Astrocyte (in vitro differentiated cells and primary cell): ENCODE measurements at regions not wholly inside any gene's neighbourhood (a gene's known extent, or its start where the extent isn't known, plus 50 kb on each side); places are given as distances from the start of the nearest gene placed in this dataset.

ENCODE experiments used
- EZH2 ChIP-seq: IDR thresholded peaks from 2 replicates; pipeline ENCODE4 v1.6.1; 2012; ENCODE audit warnings: mild to moderate bottlenecking, low read length, inconsistent platforms; ENCODE audit not compliant: insufficient read depth
- TF ChIP-seq, protein P1 (sequence below): IDR thresholded peaks from 2 replicates; pipeline ENCODE4 v1.5.1; 2011; ENCODE audit warnings: low read depth, mild to moderate bottlenecking, inconsistent platforms, low read length, moderate library complexity; ENCODE audit not compliant: insufficient read depth

- TF ChIP-seq, protein P1, sequence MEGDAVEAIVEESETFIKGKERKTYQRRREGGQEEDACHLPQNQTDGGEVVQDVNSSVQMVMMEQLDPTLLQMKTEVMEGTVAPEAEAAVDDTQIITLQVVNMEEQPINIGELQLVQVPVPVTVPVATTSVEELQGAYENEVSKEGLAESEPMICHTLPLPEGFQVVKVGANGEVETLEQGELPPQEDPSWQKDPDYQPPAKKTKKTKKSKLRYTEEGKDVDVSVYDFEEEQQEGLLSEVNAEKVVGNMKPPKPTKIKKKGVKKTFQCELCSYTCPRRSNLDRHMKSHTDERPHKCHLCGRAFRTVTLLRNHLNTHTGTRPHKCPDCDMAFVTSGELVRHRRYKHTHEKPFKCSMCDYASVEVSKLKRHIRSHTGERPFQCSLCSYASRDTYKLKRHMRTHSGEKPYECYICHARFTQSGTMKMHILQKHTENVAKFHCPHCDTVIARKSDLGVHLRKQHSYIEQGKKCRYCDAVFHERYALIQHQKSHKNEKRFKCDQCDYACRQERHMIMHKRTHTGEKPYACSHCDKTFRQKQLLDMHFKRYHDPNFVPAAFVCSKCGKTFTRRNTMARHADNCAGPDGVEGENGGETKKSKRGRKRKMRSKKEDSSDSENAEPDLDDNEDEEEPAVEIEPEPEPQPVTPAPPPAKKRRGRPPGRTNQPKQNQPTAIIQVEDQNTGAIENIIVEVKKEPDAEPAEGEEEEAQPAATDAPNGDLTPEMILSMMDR = no peak
- TF ChIP-seq EZH2 = no peak
Observed at GRCh38 chr4:107391630-107392028, 328.4 kb downstream of the PAPSS1 start.
